GM08714 (cell line): ENCODE measurements at regions not wholly inside any gene's neighbourhood (a gene's known extent, or its start where the extent isn't known, plus 50 kb on each side); places are given as distances from the start of the nearest gene placed in this dataset.

Source experiments
- H3K4me3 ChIP-seq: fragments of 200-500 bp; sonication (Bioruptor generic); 2 replicates; pipeline ENCODE4 v1.5.1; 2014; ENCODE audit warnings: mild to moderate bottlenecking, low read length, inconsistent platforms
- ZNF274 ChIP-seq: IDR thresholded peaks from 2 replicates; pipeline ENCODE4 v1.6.1; 2012; ENCODE audit warnings: mild to moderate bottlenecking, low read depth, low read length

DNA sequence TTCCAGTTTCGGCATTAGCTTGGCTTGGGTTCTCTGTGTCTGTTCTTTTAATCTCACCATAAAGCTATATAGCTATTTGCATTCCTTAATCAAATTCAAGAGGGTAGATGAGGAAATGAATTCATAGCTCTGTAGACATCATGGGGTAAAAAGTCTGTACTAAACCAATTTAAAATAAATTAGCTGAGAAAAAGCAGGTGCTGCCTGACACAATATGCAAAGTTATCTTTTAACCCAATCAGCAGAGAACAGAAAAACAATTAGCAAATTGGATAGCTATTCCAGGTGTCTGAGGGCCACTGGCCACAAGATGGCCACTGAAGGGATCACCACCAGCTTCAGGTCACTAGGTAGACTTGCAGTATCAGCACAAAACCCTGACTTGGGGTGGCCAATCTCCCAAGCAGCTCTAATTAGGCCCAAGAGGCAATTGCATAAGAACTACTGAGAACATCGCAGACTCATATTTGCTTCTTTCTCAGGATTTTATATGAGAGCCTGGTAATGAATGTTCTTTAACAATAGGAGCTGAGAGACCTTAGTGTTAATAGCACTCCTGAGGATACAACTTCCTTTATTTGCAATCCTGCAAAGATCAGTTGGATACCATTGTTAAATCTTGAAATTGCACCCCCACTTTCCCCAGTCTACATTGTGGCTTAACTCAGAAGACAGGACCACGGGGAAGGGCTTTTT is 494.3 kb downstream of the PDCD6IP start:
- TF ChIP-seq ZNF274 = no peak
- no peak overlapping the region for H3K4me3 ChIP-seq

DNA sequence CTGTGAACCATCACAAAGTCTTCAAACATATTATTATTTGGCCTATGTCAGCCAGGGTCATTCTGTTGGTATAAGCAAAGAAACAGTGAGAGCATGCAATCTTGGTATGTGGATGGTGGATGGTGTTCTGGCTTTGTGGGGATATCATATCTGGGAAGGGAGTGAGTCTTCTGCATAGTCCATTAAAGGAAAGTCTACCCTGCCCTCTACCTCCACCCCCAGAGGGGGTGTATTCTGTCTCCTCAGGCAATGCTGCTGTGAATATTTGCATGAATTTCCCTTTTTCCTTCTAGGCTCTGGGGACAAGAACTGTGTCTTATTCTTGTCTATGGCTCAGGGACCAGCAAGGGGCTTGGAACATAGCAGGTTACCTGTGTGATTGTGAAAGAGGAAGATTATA is 495.8 kb downstream of the PDCD6IP start:
- no peak for TF ChIP-seq ZNF274
- no peak overlapping the region for H3K4me3 ChIP-seq

DNA sequence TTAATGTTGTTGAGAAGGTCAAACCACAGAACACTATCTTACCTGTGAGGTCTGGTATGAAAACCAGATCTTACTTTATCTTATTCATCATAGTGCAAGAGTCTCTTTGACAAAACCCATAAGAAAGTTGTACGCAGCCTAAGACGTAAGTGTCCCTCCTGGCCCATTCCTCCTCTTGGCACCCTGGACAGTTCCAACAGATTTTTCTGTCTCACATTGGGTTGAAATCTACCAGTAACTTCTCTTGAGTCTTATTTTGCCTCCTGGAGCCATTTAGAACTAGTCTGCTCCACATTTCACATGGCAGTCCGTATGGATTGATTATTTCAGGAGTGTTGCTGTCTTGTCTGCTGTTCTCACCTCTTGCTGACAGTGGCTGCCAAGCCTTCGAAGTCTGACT is 498.4 kb downstream of the PDCD6IP start:
- no peak for TF ChIP-seq ZNF274
- no peak overlapping the region for H3K4me3 ChIP-seq

DNA sequence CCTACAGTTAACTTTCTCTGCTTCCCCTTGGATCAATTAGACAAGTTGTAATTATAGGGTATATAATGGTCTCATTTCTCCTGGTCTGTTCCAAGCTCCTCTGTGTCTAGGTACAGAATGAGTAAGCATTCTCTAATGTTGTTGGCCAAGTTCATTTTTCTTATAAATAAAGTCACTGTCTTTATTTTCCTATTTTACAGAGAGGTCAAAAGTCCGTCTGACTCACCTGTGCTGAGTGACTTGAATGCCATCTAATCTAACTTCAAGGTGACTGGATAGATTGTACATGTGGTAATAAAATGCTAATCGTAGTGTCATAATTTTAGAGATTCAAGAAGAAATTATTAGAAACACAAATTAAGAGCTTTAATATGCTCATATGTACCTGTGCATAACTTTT is 500.2 kb downstream of the PDCD6IP start:
- H3K4me3 ChIP-seq = no peak overlapping the region
- TF ChIP-seq ZNF274 = no peak

DNA sequence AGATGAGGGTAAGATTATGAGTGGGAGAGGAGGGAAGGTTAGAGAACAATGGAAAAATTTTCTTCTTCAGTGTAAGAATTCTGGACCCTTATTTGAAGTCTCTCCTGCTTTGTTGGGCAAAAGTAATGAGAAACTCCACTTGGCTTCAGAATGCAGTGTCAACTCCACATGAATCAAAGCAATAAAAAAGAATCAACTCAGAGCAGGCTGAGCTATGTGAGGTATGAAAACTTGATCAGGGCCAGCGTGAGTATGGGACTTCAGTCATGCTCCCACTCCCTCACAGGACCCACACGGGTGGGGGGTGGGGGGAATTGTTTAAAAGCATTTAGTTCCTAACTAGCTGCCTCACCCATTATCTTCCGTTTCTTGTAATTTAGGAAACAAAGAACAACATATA is 502.2 kb downstream of the PDCD6IP start:
- no peak overlapping the region for H3K4me3 ChIP-seq
- TF ChIP-seq ZNF274 = no peak

DNA sequence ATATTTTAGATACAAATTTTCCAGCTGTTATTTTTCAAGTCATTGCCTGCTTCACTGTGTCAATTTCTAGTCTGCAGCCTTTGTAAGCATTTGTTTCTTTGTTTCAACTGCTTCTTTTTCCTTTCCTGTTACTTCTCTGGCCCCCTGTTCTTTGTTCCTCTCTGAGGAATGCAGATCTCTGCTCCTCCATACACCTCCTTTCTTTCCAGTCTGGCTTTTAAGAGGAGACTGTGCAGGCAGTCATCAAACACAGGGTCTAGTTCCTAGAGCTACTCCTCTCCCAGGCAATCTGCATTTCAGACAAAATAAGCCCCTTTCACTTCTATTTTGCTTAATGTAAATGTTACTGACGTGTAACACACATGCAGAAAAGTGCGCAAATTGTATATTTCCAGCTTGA is 502.9 kb downstream of the PDCD6IP start:
- TF ChIP-seq ZNF274 = no peak
- H3K4me3 ChIP-seq = no peak overlapping the region

DNA sequence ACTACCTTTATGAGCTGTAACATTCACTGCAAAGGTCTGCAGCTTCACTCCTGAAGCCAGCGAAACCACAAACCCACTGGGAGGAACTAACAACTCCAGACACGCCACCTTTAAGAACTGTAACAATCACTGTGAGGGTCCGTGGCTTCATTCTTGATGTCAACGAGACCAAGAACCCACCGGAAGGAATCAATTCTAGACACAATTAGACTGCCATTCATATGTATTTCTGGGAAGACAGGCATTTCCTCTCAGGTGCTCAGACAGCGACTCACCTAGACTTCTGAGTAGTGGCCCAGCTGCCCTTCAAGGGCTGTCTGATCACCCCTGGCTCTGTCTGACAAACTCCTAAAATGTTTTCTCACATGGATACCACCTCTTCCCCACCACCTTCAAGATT is 506.8 kb downstream of the PDCD6IP start:
- no peak for TF ChIP-seq ZNF274
- no peak overlapping the region for H3K4me3 ChIP-seq

DNA sequence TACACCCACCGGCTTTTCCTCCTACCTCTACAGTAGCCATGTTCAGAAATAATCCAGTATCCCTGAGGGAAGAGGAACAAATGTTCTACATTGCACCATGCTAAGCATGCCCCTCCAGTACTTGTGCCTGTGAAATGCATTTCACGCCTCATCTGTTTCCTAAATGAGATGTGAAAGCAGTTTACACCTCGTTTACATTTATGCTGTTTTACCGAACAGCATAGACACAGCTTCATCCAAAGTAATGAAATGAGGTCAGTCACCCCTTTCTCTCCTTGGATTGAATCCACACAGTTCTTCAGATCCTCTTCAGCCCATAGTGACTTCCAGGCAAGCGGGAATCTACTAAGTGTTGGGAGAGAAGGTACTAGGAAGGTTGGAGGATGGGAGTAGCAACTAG is 514.3 kb downstream of the PDCD6IP start:
- TF ChIP-seq ZNF274 = no peak
- no peak overlapping the region for H3K4me3 ChIP-seq

DNA sequence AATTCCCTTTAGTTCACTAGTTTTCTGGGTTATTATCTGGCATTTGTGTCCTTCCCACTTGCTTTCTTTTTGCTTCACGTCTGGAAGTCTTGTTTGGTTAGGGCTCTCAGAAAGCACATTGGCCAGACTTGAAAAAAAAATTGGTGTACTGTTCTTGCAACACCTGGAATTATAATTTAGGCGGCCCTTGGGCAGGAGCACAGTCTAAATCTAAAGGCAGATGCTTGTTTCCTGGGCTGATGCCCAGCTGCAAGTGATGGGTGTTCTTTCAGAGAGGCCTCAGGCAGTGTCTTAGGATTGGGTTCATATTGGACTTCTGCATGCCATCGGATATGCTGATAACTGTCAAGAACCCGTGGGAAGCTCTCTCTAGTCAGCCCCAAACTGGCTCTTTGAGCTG is 521.5 kb downstream of the PDCD6IP start:
- no peak for TF ChIP-seq ZNF274
- H3K4me3 ChIP-seq = no peak overlapping the region

DNA sequence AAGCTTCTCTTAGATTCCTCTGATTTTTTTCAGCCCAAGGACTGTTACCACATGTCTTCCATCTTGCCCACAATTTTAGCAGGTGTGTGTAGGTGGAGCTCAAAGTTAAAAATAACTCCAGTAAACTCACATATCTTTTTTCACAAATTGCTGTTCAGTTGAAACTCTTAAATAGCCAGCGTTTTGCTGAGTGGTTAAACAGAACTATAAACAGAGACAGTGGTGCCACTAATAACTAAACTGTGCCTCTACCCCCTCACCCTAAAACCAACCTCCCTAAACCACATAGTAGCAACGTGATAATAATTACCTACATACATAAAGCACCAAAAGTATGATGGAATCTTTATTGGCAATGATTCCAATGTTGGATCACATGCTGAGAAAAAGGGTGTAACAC is 525.1 kb downstream of the PDCD6IP start:
- H3K4me3 ChIP-seq = no peak overlapping the region
- no peak for TF ChIP-seq ZNF274

DNA sequence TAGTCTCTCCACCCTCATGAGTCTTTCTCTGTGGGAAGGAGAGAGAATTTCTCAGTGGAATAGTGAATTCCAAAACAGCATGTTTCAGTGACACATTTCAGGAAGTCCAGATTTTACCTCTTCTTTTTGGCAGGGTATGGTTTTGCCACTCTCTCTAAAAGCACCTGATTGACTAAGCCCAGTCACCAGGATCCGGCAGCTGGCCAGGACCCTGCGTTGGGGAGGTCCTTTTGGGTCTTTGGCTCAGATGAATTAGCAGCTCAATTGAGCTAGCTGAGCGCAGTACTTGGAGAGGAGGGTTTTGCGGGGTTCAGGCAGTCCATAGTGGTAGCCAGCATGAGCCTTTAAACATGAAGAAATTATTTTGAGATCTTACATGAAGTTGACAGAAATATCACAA is 548.2 kb downstream of the PDCD6IP start:
- no peak overlapping the region for H3K4me3 ChIP-seq
- TF ChIP-seq ZNF274 = no peak

DNA sequence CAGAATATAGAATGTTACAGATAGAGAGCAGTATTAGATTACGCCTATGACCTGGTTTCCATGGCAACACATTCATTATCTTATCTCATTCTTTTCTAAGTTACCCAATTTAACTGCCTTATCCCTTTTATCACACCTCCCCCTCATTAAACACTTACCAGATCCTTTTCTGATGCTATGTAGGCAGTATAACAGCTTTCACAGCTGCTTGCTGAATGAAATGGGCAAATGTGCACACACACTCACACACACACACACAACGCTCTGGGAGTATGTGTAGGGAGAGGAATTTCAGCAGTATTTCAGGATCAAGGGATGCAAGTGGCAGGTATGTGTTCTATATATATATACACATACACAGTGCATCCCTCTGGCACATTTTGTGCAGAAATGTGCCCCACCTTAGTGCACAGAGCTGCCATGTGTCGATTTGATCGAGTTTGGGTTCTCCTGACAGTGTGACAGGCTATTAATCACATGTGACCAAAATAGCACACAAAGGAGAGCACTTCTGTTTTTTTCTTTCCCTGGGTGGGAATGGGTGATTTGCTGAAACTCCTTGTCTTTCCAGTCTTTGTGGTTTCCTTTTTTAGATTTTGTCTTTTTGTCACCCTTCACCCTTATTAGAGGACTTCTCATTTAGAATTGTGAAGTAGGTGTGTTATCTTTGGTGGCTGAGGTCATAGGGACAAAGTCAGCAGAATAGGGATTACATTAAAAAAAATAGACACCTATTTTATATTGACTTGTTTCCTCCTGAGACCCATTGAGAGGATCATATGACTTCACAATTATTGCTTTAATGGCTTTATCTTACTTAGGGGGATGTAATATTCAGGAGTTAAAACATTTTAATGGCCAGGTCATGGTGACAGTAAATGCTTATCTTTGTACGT is 553.7 kb downstream of the PDCD6IP start:
- H3K4me3 ChIP-seq = no peak overlapping the region
- no peak for TF ChIP-seq ZNF274

DNA sequence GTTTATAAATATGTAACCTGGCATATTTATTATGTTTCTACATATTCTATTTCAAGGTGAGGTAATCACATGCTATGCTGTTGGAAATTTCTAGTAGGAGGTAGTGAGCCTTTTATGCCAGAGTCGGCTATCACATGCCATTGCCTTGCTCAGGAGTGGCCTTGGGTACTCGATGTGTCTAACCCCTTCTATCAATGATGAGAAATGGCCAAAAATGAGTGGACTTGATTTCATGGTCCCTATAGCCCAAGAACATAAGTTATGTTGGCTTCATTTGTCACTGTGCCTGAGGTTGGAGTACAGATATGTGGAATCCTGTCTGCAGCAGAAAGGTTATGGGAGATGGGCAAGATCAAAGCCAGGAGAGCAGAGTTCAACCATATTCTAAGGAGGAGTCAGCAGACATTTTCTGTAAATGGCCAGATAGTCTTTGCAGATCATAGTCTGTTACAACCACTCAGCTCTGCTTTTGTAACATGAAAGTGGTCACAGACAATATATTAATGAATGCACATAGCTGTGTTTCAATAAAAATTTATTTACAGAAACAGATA is 554.4 kb downstream of the PDCD6IP start:
- no peak overlapping the region for H3K4me3 ChIP-seq
- no peak for TF ChIP-seq ZNF274

DNA sequence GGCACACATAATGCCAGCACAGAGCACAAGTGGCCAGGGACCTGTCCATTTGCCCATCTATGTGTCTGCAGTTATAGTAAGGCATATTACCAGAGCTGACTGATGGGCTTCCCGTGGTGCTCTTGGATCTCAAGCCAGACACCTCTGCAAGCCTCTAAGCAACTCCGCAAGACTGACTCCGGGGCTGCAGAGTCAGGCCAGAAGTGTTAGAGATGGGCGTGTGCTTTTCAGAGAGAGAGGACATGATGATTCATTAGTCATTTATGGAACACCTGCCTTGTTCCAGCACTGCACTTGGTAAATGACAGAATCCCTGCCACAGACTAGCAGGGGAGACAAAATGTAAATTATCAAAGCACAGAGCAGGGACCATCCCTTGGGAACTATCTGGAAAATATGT is 559.0 kb downstream of the PDCD6IP start:
- TF ChIP-seq ZNF274 = no peak
- H3K4me3 ChIP-seq = no peak overlapping the region

DNA sequence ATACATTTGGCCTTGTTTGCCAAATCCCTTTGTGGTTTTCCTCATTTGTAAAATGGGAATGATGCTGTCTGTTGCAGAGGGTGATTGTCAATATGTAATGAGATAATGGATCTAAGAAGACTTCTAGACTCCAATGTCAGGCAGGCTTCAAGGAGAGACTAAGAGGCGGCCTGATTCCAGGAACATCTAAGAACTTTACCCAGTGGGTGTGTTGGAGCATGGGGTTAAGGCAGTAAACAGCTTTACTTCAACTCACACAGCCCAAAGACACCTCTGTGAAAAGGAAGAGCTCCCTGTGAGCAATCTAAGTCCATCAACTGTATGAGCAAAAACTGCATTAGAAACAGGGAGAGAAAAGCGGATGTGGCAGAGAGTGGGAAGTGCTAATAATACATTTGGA is 560.6 kb downstream of the PDCD6IP start:
- no peak for TF ChIP-seq ZNF274
- H3K4me3 ChIP-seq = no peak overlapping the region
